Heart left ventricle (tissue), 16 donors: ENCODE measurements at regions not wholly inside any gene's neighbourhood (a gene's known extent, or its start where the extent isn't known, plus 50 kb on each side); places are given as distances from the start of the nearest gene placed in this dataset.

Experiments
- ATAC-seq, 4 donors: fragments of 200-7000 bp; cut with Tn5 transposase; one replicate each; pipeline ENCODE4 v1.9.1; 2020 to 2022; ENCODE audit warnings: moderate library complexity in 4 of 4, mild to moderate bottlenecking in 3 of 4, moderate number of reproducible peaks in 1 of 4
- DNase-seq, 5 donors: peaks; one replicate each; pipeline ENCODE4 v3.0.0-alpha.2; 2020
- H3K27ac ChIP-seq, 12 donors: fragments of 200-600 bp; sonication (generic) in 4 of 12; one replicate each; pipeline versions ENCODE4 v1.5.0 to v1.8.0; 2016 to 2022; ENCODE audit warnings: mild to moderate bottlenecking in 2 of 12
- H3K27me3 ChIP-seq, 9 donors: fragments of 200-600 bp; sonication (generic) in 2 of 9; one replicate each; pipeline versions ENCODE4 v1.5.1 to v1.8.0; 2016 to 2022; ENCODE audit warnings: mild to moderate bottlenecking in 3 of 9
- H3K36me3 ChIP-seq, 9 donors: fragments of 200-600 bp; sonication (generic) in 2 of 9; one replicate each; pipeline versions ENCODE4 v1.5.0 to v1.8.0; 2018 to 2022; ENCODE audit warnings: mild to moderate bottlenecking in 2 of 9
- H3K4me1 ChIP-seq, 12 donors: fragments of 200-600 bp; sonication (generic) in 4 of 12; one replicate each; pipeline versions ENCODE4 v1.5.0 to v1.8.0; 2016 to 2022; ENCODE audit warnings: mild to moderate bottlenecking in 3 of 12
- H3K4me3 ChIP-seq, 12 donors: fragments of 200-600 bp; sonication (generic) in 4 of 12; one replicate each; pipeline versions ENCODE4 v1.5.0 to v1.8.0; 2017 to 2022; ENCODE audit warnings: mild to moderate bottlenecking in 9 of 12, moderate library complexity in 4 of 12
- H3K9me3 ChIP-seq, 12 donors: fragments of 200-600 bp; sonication (generic) in 4 of 12; one replicate each; pipeline versions ENCODE4 v1.5.0 to v1.8.0; 2016 to 2022; ENCODE audit warnings: mild to moderate bottlenecking in 1 of 12
- CTCF ChIP-seq, 12 donors: fragments of 200-600 bp; sonication (generic) in 4 of 12; IDR thresholded peaks; one replicate each; pipeline versions ENCODE4 v1.5.0 to v1.8.0; 2018 to 2022; ENCODE audit warnings: antibody characterized with exemption in 12 of 12, mild to moderate bottlenecking in 5 of 12
- POLR2A ChIP-seq, 2 donors: fragments of 450-650 bp; IDR thresholded peaks; one replicate each; pipeline ENCODE4 v1.6.1; 2017; ENCODE audit warnings: antibody characterized with exemption in 2 of 2, mild to moderate bottlenecking in 2 of 2, moderate library complexity in 2 of 2
- WGBS, 4 donors: extraction: QIAGEN DNeasy Blood & Tissue Kit in 2 of 4; methylation state at CpG; one replicate each; pipeline versions ENCODE4 v1.1.5 to v1.1.7; 2013 to 2018; 5-methylcytosine and 5-hydroxymethylcytosine counted together
- intact Hi-C, 10 donors: fragments of 100-400 bp; cut with DNase I; formaldehyde crosslinking; loops; one replicate each; pipeline versions ENCODE4 v1.11.1 to v1.14.2; 2022
- donor health status: ischemic (EF 13 %, LVEDD 7.1; RV severe dilation, severe dysfunction).
- donor health status: healthy with polysubstance abuse.
- donor health status: DM: no; HTN: yes; CAD: no.
- donor health status: DM: no; HTN: no; CAD: no.
- donor health status: ischemic (EF 25% LVEDD 6.9; RV normal size, moderate dysfunction).
- donor health status: ischemic (EF 25% LVEDD 5.7; RV mildly dilated, moderate dysfunction).
- donor health status: healthy.
- donor health status: DM: yes; HTN: yes; CAD: no.
- donor health status: ischemic (EF 35%, LVEDD 5.7; RV mildly dilated, moderate dysfunction).
- donor health status: nonischemic (EF 11% LVEDD 7.7; RV severe dilation, severe dysfunction).
- donor health status: DM: yes; HTN: yes; CAD: no.
- donor health status: PGD.
- donor health status: ischemic (EF 29% LVEDD 5.4; RV normal size, mild dysfunction).
- donor health status: nonischemic (EF 23%, LVEDD 6.1; RV moderate dilation, normal function).

DNA sequence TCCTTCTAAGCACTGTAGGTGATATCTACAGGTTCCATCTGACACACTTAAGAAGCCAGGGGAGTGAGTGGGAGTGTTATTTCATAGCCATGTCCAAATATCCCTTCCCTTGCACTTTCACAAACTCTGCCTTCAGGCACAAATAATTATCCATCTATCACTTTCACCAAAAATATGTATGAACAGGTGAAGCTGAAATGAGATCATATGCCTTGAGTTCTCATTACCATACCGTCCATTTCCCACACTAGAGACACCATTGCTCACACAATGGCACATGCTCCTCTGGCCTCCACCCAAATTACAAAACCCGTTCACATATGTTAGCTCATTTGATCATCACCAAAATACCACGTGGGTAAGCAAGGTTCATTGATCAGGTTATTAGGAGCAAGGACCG, 151.9 kb upstream of the BNIP2 start:
- ATAC-seq (no peak), DNase-seq (no peak)
- intact Hi-C loops, result no loop called here
- Histone ChIP-seq H3K27me3 (peaks cover 0 to 41% (median 0%) of the 10 kb centered on the region in 9 donors), H3K9me3 (no peaks in the 10 kb centered on the region), H3K36me3 (no peaks in the 10 kb centered on the region), H3K27ac (no peak overlapping the region), H3K4me3 (no peak overlapping the region), H3K4me1 (no peaks in the 10 kb centered on the region)
- WGBS, 4 donors, result 74 to 89% (median 81%) methylated on average over 4 of the region's 4 CpGs
- TF ChIP-seq POLR2A (IDR thresholded peaks at IDR 0.05) (no peak), CTCF (IDR thresholded peaks at IDR 0.05) (no peak)

- Histone ChIP-seq H3K27me3 (peaks cover 0 to 41% (median 0%) of the 10 kb centered on the region in 9 donors), H3K9me3 (no peaks in the 10 kb centered on the region), H3K4me1 (no peaks in the 10 kb centered on the region), H3K36me3 (no peaks in the 10 kb centered on the region), H3K4me3 (no peak overlapping the region), H3K27ac (no peak overlapping the region)
- TF ChIP-seq CTCF (IDR thresholded peaks at IDR 0.05) (no peak), POLR2A (IDR thresholded peaks at IDR 0.05) (no peak)
- WGBS, 4 donors, result 62 to 86% (median 81%) methylated on average over 2 of the region's 2 CpGs
- intact Hi-C loops, result no loop called here
- no peak for DNase-seq
- ATAC-seq, result no peak
These were observed 150.8 kb upstream of the BNIP2 start for GRCh38 chr15:59839906-59840305.

DNA sequence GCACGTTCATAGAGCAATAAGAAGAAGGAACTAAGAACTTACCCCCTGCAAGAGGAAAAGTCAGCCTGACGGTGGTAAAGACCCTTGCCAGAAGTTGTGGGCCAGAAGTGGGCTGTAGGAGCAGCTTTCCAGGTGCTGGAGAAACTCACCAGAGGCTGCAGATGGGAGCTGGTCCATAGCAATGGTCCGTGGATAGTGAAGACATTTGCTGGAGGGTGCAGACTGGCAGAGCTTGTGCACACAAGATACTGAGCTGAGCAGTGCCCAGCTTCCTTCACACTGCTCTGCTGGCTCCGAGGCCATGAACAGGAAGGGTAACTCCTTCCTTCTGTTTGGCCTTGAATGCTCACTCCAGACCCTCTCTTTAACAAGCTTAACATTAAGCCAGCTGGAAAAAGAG, 149.8 kb upstream of the BNIP2 start:
- ATAC-seq, result no peak
- no peak overlapping the region for H3K4me3 ChIP-seq
- H3K36me3 ChIP-seq, result no peaks in the 10 kb centered on the region
- no peaks in the 10 kb centered on the region for H3K9me3 ChIP-seq
- H3K27ac ChIP-seq, result no peak overlapping the region
- WGBS, 4 donors, result 48 to 55% (median 51%) methylated on average over 4 of the region's 4 CpGs
- no peak for DNase-seq
- peaks cover 0 to 41% (median 0%) of the 10 kb centered on the region in 9 donors for H3K27me3 ChIP-seq
- intact Hi-C loops, result no loop called here
- no peaks in the 10 kb centered on the region for H3K4me1 ChIP-seq
- TF ChIP-seq POLR2A (IDR thresholded peaks at IDR 0.05) (no peak), CTCF (IDR thresholded peaks at IDR 0.05) (no peak)

DNA sequence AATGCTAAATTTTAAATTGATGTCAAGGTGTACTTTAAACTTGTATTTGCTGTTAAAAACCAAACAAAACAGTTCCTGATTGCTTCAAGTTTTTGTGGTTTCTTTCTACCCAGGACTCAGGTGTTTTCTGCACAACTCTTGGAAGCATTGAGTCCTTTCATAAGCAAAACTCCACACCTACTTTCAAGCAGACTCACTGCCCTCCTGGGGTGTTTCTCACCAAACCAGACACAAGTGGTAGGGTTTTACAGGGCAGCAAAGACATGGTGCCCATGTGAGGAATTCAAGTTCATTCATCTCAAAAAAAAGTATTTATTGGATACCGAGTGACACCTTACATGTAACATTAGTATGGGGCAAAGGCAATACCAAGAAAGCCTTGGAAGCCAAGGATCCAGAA, 146.7 kb upstream of the BNIP2 start:
- H3K9me3 ChIP-seq, result no peaks in the 10 kb centered on the region
- no peak for ATAC-seq
- no peaks in the 10 kb centered on the region for H3K36me3 ChIP-seq
- no peaks in the 10 kb centered on the region for H3K4me1 ChIP-seq
- peaks cover 0 to 29% (median 0%) of the 10 kb centered on the region in 9 donors for H3K27me3 ChIP-seq
- WGBS, 4 donors, result 85 to 96% (median 88%) methylated on average over 1 of the region's 1 CpG
- intact Hi-C loops, result no loop called here
- TF ChIP-seq POLR2A (IDR thresholded peaks at IDR 0.05) (no peak), CTCF (IDR thresholded peaks at IDR 0.05) (no peak)
- H3K27ac ChIP-seq, result no peak overlapping the region
- no peak for DNase-seq
- H3K4me3 ChIP-seq, result no peak overlapping the region
